A549 (cell line): ENCODE measurements at regions not wholly inside any gene's neighbourhood (a gene's known extent, or its start where the extent isn't known, plus 50 kb on each side); places are given as distances from the start of the nearest gene placed in this dataset.

Experiments used
- ATAC-seq, 2 experiments: fragments of 200-7000 bp in 1 of 2; fragments of >200 bp in 1 of 2; cut with Nextera tagmentation in 1 of 2; cut with Tn5 transposase in 1 of 2; 3 replicates each; pipeline versions ENCODE4 v1.8.0 to v1.9.1; 2018 to 2020; ENCODE audit warnings: mild to moderate bottlenecking in 1 of 2, moderate library complexity in 1 of 2
- CTCF ChIA-PET: fragments of 300-600 bp; sonication (Branson Sonifier 250); formaldehyde crosslinking; extraction: SDS; loops from one replicate; lab custom pipeline; 2021; ENCODE audit warnings: antibody characterized with exemption, inconsistent platforms; lab: Yijun Ruan, JAX
- POLR2A ChIA-PET: fragments of 350-600 bp; formaldehyde crosslinking; extraction: SDS; loops from one replicate; lab custom pipeline; 2021; ENCODE audit warnings: antibody characterized with exemption, inconsistent platforms; lab: Yijun Ruan, JAX
- DNase-seq, 2 experiments: peaks; one replicate each; pipeline versions ENCODE4 v3.0.0 to v3.0.0-alpha.2; 2011 to 2016; ENCODE audit warnings: low read depth in 1 of 2, low spot score in 1 of 2
- FAIRE-seq: peaks from 2 replicates; lab custom pipeline; 2011; peaks lifted over from hg19 to GRCh38; lab: Jason Lieb, UNC
- H3K27ac ChIP-seq, 2 experiments: fragments of >200 bp; sonication (Bioruptor Twin); formaldehyde crosslinking; 3 replicates each; pipeline ENCODE4 v1.5.1; 2016 to 2017
- H3K4me1 ChIP-seq: fragments of >200 bp; sonication (Bioruptor Twin); formaldehyde crosslinking; 3 replicates; pipeline ENCODE4 v1.6.1; 2016
- H3K4me2 ChIP-seq: fragments of >200 bp; sonication (Bioruptor Twin); formaldehyde crosslinking; 3 replicates; pipeline ENCODE4 v1.6.1; 2016
- H3K4me3 ChIP-seq: fragments of >200 bp; sonication (Bioruptor Twin); formaldehyde crosslinking; 3 replicates; pipeline ENCODE4 v1.5.1; 2016
- H3K9me3 ChIP-seq: fragments of >200 bp; sonication (Bioruptor Twin); formaldehyde crosslinking; 3 replicates; pipeline ENCODE4 v1.6.1; 2016
- CBX2 ChIP-seq: fragments of 200-600 bp; sonication (generic); IDR thresholded peaks from 2 replicates; pipeline ENCODE4 v1.6.1; 2016; ENCODE audit warnings: low read depth, mild to moderate bottlenecking, borderline replicate concordance
- CHD2 ChIP-seq: fragments of 150-350 bp; IDR thresholded peaks from 2 replicates; pipeline ENCODE4 v1.6.1; 2014; ENCODE audit warnings: low read length; ENCODE audit not compliant: partially characterized antibody
- CHD4 ChIP-seq: fragments of 200-600 bp; sonication (generic); IDR thresholded peaks from 2 replicates; pipeline ENCODE4 v1.6.1; 2016; ENCODE audit warnings: antibody characterized with exemption, mild to moderate bottlenecking, borderline replicate concordance
- HOXA7 ChIP-seq: fragments of 250-450 bp; sonication (Bioruptor Pico); IDR thresholded peaks from 2 replicates; pipeline ENCODE4 v1.5.0; 2020; ENCODE audit warnings: mild to moderate bottlenecking, moderate library complexity
- HOXB13 ChIP-seq: fragments of 250-450 bp; sonication (Bioruptor Pico); IDR thresholded peaks from 2 replicates; pipeline ENCODE4 v1.5.0; 2020; ENCODE audit warnings: low read depth, mild to moderate bottlenecking, moderate library complexity
- HOXB5 ChIP-seq: fragments of 250-450 bp; sonication (Bioruptor Pico); IDR thresholded peaks from 2 replicates; pipeline ENCODE4 v1.5.0; 2020; ENCODE audit warnings: mild to moderate bottlenecking, moderate library complexity
- JUNB ChIP-seq: fragments of >200 bp; sonication (Bioruptor Twin); formaldehyde crosslinking; IDR thresholded peaks from 2 replicates; pipeline ENCODE4 v1.6.1; 2016
- KDM5A ChIP-seq: fragments of 200-600 bp; sonication (generic); IDR thresholded peaks from 2 replicates; pipeline ENCODE4 v1.6.1; 2016; ENCODE audit warnings: antibody characterized with exemption, mild to moderate bottlenecking
- NPAS2 ChIP-seq: fragments of 250-450 bp; sonication (Bioruptor Pico); IDR thresholded peaks from 2 replicates; pipeline ENCODE4 v1.8.0; 2022; ENCODE audit warnings: mild to moderate bottlenecking, moderate library complexity, borderline replicate concordance
- NR3C1 ChIP-seq: fragments of >200 bp; sonication (Bioruptor Twin); formaldehyde crosslinking; IDR thresholded peaks from 3 replicates; pipeline ENCODE4 v1.6.1; 2017
- PHF8 ChIP-seq: fragments of 200-600 bp; sonication (generic); IDR thresholded peaks from 2 replicates; pipeline ENCODE4 v1.6.1; 2016; ENCODE audit warnings: low read depth, mild to moderate bottlenecking, antibody characterized with exemption, moderate library complexity, borderline replicate concordance
- POLR2A ChIP-seq: IDR thresholded peaks from 2 replicates; pipeline ENCODE4 v1.6.1; 2012; ENCODE audit warnings: mild to moderate bottlenecking, low read length
- RARB ChIP-seq: fragments of 250-450 bp; sonication (Bioruptor Pico); IDR thresholded peaks from 2 replicates; pipeline ENCODE4 v1.8.0; 2021; ENCODE audit warnings: mild to moderate bottlenecking, moderate library complexity
- RFX5 ChIP-seq: fragments of 450-650 bp; IDR thresholded peaks from 2 replicates; pipeline ENCODE4 v1.7.1; 2014; ENCODE audit warnings: antibody characterized with exemption, mild to moderate bottlenecking, moderate library complexity
- RNF2 ChIP-seq: fragments of 200-600 bp; sonication (generic); IDR thresholded peaks from 2 replicates; pipeline ENCODE4 v1.6.1; 2016; ENCODE audit warnings: low read depth, mild to moderate bottlenecking, antibody characterized with exemption, moderate library complexity, borderline replicate concordance
- TP53 ChIP-seq: fragments of 250-450 bp; sonication (Bioruptor Pico); IDR thresholded peaks from 2 replicates; pipeline ENCODE4 v1.5.0; 2021; ENCODE audit warnings: mild to moderate bottlenecking, moderate library complexity
- ZC3H11A ChIP-seq: fragments of 450-650 bp; IDR thresholded peaks from 2 replicates; pipeline ENCODE4 v1.6.1; 2014; ENCODE audit warnings: antibody characterized with exemption, mild to moderate bottlenecking
- ZFP36 ChIP-seq: fragments of 450-650 bp; IDR thresholded peaks from 2 replicates; pipeline ENCODE4 v1.6.1; 2014; ENCODE audit warnings: borderline replicate concordance; ENCODE audit not compliant: partially characterized antibody
- ZSCAN20 ChIP-seq: fragments of 250-450 bp; sonication (Bioruptor Pico); IDR thresholded peaks from 2 replicates; pipeline ENCODE4 v1.8.0; 2022; ENCODE audit warnings: mild to moderate bottlenecking, moderate library complexity
- WGBS: methylation state at CpG from one replicate; pipeline ENCODE4 v1.1.6; 2017; ENCODE audit errors: missing lambda C conversion rate; 5-methylcytosine and 5-hydroxymethylcytosine counted together
- TF ChIP-seq, protein P1 (sequence below): fragments of 150-350 bp; IDR thresholded peaks from 2 replicates; pipeline ENCODE4 v1.6.1; 2014; ENCODE audit warnings: low read depth, mild to moderate bottlenecking, low read length
- TF ChIP-seq, protein P2 (sequence below): fragments of >200 bp; sonication (Bioruptor Twin); formaldehyde crosslinking; IDR thresholded peaks from 3 replicates; pipeline ENCODE4 v1.6.1; 2016
- TF ChIP-seq, protein P3 (sequence below): fragments of >200 bp; sonication (Bioruptor Twin); formaldehyde crosslinking; IDR thresholded peaks from 3 replicates; pipeline ENCODE4 v1.5.1; 2016
- TF ChIP-seq, protein P4 (sequence below): IDR thresholded peaks from 2 replicates; pipeline ENCODE4 v1.6.1; 2012; ENCODE audit warnings: low read depth, borderline replicate concordance
- TF ChIP-seq, protein P5 (sequence below): fragments of >200 bp; sonication (Bioruptor Twin); formaldehyde crosslinking; IDR thresholded peaks from 2 replicates; pipeline ENCODE4 v1.6.1; 2016

DNA sequence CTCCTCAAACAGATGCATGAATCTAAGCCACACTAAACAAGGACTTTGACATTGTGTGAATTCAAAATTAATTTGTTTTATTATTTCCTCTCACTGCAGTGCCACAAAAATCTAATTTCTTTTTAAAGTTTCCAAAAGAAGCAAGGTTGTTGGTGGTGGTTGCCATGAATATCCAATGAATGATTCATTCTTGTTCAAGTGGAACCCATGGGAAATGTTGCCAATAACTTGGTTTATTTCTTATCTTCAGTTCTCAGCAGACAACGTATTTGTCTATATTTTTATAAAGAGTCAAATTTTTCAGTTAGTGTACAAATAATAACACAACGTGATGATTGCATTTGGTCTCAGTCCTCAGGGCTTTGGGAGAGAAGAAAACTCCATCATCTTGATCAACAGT, 309.4 kb upstream of the NOCT start (continued):
- no peak for TF ChIP-seq TP53 (CRISPR knock-in tag)

DNA sequence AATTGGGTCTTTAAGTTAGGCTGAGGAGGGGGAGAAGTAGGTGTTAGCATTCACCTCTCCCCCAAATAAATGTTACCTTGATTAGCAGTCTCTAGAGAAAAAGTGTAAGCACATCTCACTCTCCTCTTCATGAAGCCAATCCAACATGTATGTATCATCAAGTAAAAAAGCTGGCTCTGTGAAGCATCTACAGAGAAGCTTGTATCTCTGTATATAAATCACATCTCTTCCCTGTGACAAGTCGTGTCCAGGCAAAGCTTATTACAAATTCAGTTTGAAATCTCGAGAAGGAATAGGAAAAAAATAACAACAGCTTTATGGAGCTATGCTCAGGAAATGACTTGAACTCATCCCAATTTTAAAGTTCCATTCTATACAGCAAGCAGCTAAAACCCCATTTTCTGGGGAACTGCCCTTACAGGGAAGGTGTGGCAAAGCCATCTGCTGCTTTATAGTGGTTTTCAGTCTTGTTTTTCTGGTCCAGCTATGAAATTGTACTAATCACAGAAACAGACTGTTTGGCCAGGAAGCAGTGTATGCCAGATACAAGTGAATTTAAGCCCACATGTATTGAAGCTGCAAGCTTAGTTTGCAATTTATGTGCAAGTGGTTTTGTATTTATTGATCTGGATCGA, 313.3 kb upstream of the NOCT start:
- POLR2A ChIA-PET = no interaction called here

DNA sequence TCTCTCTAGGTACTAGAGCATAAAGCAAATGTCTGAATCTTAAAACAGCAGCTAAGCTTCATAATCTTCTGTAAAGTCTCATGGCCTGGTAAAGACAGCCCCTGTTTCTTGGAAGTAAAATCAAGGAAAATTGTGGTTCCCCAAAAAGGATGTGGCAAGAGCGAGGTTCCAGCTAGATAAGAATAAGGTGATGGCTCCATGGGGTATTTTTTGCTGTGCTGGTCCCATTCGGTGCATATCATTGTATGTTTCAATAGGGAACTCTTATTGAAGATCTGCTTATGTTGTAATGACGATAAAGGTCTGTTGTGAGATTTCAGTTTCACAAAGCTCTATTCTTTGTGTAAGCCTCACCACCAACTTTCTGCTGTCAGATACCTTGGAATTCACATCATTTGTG, 316.9 kb upstream of the NOCT start:
- 52% methylated on average over 3 of the region's 3 CpGs for WGBS
- TF ChIP-seq RNF2 (no peak), TP53 (CRISPR knock-in tag) (no peak), ZSCAN20 (CRISPR knock-in tag) (no peak), ZFP36 (no peak), KDM5A (no peak), PHF8 (no peak), HOXB5 (CRISPR knock-in tag) (no peak), POLR2A (no peak), CHD2 (no peak), CBX2 (no peak), HOXB13 (no peak), NPAS2 (no peak), NR3C1 (no peak), CHD4 (no peak), RFX5 (no peak), JUNB (no peak), ZC3H11A (no peak)
- TF ChIP-seq, protein P1, sequence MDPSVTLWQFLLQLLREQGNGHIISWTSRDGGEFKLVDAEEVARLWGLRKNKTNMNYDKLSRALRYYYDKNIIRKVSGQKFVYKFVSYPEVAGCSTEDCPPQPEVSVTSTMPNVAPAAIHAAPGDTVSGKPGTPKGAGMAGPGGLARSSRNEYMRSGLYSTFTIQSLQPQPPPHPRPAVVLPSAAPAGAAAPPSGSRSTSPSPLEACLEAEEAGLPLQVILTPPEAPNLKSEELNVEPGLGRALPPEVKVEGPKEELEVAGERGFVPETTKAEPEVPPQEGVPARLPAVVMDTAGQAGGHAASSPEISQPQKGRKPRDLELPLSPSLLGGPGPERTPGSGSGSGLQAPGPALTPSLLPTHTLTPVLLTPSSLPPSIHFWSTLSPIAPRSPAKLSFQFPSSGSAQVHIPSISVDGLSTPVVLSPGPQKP = no peak
- TF ChIP-seq, protein P2, sequence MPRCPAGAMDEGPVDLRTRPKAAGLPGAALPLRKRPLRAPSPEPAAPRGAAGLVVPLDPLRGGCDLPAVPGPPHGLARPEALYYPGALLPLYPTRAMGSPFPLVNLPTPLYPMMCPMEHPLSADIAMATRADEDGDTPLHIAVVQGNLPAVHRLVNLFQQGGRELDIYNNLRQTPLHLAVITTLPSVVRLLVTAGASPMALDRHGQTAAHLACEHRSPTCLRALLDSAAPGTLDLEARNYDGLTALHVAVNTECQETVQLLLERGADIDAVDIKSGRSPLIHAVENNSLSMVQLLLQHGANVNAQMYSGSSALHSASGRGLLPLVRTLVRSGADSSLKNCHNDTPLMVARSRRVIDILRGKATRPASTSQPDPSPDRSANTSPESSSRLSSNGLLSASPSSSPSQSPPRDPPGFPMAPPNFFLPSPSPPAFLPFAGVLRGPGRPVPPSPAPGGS = no peak

More for the DNA sequence above, 313.3 kb upstream of the NOCT start:
- TF ChIP-seq, protein P3, sequence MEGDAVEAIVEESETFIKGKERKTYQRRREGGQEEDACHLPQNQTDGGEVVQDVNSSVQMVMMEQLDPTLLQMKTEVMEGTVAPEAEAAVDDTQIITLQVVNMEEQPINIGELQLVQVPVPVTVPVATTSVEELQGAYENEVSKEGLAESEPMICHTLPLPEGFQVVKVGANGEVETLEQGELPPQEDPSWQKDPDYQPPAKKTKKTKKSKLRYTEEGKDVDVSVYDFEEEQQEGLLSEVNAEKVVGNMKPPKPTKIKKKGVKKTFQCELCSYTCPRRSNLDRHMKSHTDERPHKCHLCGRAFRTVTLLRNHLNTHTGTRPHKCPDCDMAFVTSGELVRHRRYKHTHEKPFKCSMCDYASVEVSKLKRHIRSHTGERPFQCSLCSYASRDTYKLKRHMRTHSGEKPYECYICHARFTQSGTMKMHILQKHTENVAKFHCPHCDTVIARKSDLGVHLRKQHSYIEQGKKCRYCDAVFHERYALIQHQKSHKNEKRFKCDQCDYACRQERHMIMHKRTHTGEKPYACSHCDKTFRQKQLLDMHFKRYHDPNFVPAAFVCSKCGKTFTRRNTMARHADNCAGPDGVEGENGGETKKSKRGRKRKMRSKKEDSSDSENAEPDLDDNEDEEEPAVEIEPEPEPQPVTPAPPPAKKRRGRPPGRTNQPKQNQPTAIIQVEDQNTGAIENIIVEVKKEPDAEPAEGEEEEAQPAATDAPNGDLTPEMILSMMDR = no peak
- TF ChIP-seq, protein P4, sequence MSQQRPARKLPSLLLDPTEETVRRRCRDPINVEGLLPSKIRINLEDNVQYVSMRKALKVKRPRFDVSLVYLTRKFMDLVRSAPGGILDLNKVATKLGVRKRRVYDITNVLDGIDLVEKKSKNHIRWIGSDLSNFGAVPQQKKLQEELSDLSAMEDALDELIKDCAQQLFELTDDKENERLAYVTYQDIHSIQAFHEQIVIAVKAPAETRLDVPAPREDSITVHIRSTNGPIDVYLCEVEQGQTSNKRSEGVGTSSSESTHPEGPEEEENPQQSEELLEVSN = no peak
- TF ChIP-seq HOXA7 (CRISPR knock-in tag) (no peak), RARB (CRISPR knock-in tag) (no peak), KDM5A (no peak)
- TF ChIP-seq, protein P5, sequence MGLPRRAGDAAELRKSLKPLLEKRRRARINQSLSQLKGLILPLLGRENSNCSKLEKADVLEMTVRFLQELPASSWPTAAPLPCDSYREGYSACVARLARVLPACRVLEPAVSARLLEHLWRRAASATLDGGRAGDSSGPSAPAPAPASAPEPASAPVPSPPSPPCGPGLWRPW = no peak
- TF ChIP-seq, all 56 proteins: peak for 0
- FAIRE-seq = no peak
- CTCF ChIA-PET = no interaction called here
- ATAC-seq = no peak
- WGBS = 1% methylated on average over 3 of the region's 3 CpGs
- Histone ChIP-seq H3K4me3 (no peak overlapping the region), H3K4me1 (no peaks in the 10 kb centered on the region), H3K4me2 (no peak overlapping the region), H3K27ac (no peak overlapping the region), H3K9me3 (no peaks in the 10 kb centered on the region)
- DNase-seq = no peak

More for the DNA sequence above, 316.9 kb upstream of the NOCT start:
- DNase-seq (no peak), ATAC-seq (no peak), FAIRE-seq (no peak)
- Histone ChIP-seq H3K9me3 (no peaks in the 10 kb centered on the region), H3K4me1 (no peaks in the 10 kb centered on the region), H3K4me2 (no peak overlapping the region), H3K4me3 (no peak overlapping the region), H3K27ac (no peak overlapping the region)
- POLR2A ChIA-PET = no interaction called here
- CTCF ChIA-PET = interaction anchor here (1.1 kb wide), 1 partner anchor 10 kb away, joined by 4 read pairs; no protein-coding TSS in a partner anchor
